COR-L47 (cell line): ENCODE measurements at regions not wholly inside any gene's neighbourhood (a gene's known extent, or its start where the extent isn't known, plus 50 kb on each side); places are given as distances from the start of the nearest gene placed in this dataset.

ENCODE experiments used
- DNase-seq: peaks from one replicate; lab custom pipeline; 2025; lab: John Stamatoyannopoulos, UW

DNA sequence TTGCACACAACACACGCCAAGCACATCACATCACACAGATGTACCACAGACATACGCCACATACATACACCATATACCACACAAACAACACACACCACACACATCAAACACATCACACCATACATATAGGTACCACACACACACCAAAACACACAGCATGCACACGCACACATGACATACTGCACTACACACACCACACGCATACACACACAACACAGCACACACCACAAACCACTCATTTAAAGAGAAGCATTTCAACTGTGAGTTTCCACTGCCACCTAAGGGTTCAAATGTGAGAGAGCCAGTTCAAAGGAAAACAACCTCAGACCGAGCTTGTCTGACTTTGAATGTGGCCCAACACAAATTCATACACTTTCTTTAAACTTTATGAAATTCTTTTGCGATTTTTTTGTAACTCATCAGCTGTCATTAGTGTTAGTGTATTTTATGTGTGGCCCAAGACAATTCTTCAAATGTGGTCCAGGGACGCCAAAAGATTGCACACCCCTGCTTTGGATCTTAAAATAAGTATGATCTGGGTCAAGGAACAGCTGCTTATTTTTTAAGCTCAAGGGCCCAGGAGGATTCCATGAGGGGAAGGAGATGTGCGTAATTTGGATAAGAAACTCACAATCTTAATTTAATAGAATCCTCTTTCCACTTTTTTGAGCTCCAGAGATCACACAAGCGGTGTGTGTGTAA, 494.6 kb downstream of the GADD45G start:
- peak; percentile 69 for DNase-seq

DNA sequence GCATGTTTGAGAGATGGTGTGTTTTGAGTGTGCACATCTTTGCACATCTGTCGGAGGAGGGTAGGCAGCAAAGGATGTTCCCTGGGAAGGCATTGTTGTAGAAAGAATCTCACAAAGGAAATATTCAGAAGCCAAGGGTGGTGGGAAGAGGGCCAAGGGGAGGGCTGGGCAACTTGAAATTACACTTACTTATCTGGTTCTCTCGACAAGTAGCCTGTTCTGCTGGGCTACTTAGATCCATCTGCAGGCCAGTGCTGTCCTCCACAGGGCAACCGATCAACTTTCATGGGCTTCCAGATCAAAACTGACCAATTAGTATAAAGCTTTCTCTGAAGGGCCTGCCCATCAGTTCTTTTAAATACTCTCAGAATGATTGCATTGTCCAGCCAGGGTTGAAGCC, 495.2 kb downstream of the GADD45G start:
- DNase-seq: peak; percentile 17

- peak; percentile 90 for DNase-seq
Observed at GRCh38 chr9:90102292-90102901, 497.6 kb downstream of the GADD45G start.

DNA sequence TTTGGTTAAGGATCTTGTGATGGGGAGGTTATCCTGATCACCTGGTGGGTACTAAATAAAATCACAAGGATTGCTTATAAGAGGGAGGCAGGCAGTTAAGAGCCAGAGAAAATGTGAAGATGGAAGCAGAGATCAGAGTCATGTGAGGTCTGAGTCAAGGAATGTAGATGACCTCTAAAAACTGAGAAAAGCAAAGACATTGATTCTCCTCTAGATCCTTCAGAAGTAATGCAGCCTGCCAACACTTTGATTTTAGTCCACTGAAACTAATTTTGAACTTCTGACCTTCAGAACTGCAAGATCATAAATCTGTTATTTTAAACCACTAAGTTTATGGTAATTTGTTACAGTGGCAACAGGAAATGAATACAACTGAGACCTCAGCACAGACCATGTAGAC, 499.0 kb downstream of the GADD45G start:
- DNase-seq: no peak

DNA sequence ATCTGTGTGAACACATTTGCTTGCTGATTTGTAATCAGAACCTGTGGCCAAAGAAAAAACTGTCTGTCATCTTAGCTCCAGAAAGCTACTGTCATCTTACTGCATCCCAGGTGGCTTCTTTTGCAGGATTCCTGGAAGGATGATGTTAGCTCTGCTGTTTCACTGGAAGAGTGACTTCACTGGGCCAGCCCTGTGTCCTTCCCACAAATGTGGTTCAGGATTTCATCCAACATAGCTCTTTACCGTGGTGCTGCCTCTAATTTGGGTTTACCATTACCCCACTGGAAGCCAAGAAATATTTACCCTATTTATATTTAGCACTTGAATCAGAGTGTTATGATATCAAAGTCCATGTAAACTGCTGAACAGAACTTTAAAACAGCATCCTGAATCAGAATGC, 501.0 kb downstream of the GADD45G start:
- DNase-seq: no peak

DNA sequence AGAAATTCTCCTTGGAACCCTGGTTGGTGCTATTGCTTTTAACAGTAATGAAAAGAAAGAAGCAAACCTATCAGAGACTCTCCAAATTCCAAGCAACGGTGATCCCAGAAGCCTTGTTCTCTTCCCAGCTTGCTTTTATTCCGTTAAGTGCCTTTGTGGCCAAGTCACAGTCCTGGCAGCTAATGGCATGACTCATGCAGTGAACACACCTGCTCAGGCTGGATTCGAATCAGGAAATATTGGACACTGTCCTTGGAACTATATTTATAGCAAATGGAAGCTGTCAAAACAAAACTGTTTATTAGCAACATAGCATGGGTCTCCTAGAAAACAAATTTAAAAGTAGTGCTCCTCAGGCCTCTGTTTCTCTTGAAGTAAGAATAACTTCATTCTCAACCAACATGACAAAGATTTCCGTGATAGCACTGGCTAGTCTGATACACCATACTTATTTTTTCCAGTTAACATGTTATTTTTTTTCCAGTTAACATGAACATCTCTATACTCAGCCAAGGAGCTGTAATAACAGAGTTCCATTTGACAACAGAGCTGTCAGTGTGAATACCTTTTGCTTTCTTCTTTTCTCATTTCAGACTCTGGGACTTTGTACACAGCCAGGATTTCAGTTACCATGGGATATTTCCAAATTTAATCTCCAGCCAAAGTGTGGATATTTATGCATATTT, 502.4 kb downstream of the GADD45G start:
- peak; percentile 73 for DNase-seq

- DNase-seq: peak; percentile 34
Observed at GRCh38 chr9:90107726-90108655, 503.2 kb downstream of the GADD45G start.

GRCh38 chr9:90112788-90113187, 508.0 kb downstream of the GADD45G start:
- DNase-seq: no peak

DNA sequence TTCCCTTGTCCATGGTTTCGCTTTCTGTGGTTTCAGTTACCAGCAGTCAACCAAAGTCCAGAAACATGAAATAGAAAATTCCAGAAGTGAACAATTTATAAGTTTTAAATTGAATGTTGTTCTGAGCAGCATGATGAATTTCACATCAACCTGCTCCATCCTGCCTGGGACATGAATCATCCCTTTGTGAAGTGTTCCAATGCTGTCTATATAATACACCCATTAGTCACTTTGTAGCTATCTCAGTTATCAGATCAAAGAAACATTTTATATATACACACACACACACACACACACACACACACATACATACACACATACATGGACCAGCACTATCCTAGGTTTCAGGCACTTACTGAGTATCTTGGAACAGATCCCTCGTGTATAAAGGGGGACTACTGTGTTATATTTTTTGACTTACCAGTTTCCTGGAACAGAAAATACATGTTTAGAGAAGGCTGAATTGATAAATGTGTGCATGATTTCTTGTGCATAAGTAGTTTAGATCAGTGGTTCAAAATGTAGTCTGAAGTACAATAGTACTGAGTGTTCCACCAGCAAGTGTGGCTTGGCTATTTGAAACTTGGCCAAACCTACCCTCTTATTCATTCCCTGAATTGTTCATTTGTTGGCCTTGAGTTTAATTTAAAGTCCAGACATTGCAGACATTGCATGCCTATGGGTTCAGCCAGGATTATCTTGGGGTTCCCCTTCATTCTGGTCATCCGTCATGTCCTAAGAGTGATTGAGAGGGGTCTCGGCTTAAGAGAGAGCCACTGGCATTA, 510.0 kb downstream of the GADD45G start:
- no peak for DNase-seq

- no peak for DNase-seq
Observed at GRCh38 chr9:90121762-90122161, 517.0 kb downstream of the GADD45G start.

- peak; percentile 88 for DNase-seq
Observed at GRCh38 chr9:90124961-90125360, 517.7 kb downstream of the DIRAS2 start.

DNA sequence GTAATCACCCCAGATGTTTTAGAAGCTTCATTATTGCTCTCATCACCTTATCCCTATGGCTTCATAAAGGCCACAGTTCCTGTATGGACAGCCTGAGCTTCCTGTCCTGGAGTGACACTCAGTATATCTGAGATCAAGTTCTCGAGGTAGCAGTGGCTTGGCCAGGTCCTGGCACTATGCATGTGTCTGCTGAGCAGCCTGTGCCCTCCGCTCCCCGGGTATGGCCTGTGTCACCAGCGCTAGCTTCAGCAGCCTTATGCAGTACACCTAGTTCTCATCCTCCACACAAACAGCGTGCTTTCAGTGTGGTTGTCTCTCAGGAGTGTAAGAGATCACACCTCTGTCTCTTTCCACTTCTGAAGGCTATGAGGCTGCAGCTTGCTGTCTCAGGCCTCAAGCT, 514.7 kb downstream of the DIRAS2 start:
- DNase-seq: no peak

- DNase-seq: no peak
Observed at GRCh38 chr9:90128587-90129190, 513.9 kb downstream of the DIRAS2 start.

DNA sequence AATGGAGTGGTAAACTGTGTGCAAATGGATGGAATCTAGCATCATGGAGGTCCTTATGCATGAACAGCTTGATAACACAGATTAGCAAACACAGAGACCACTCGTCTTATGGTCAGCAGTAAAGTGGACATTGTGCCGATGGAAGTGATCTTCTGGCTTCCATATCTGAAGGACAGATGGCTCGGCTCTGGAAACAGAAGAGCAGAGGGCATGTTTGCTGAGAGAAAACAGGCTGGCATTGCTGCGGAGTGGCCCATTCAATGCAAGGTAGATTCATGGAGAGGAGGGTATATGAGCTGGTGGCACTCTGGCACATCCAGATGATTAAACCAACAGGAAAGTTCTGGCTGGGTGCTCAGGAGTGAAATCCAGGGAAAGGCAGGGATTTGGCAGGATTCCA, 513.2 kb downstream of the DIRAS2 start:
- DNase-seq: no peak

GRCh38 chr9:90131568-90131967, 511.1 kb downstream of the DIRAS2 start:
- DNase-seq: no peak

DNA sequence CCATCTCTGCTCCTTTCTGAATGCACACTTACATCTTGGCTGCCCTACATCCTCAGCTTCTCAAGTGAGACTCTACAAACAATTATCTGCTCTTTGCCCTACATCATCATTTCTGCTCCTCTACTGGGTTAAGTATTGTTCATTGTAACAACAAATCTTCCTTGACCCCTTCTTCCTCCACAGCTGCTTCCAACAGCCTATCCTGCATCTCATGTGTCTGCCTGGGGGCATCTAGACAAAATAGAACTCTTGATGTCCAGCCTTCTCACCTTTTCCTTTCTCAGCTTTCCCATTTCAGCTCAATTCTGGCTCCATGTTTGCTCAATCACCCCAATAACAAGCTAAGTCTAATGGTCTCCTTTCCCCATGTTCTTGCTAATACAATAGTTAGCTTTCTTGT, 509.8 kb downstream of the DIRAS2 start:
- DNase-seq: no peak

DNA sequence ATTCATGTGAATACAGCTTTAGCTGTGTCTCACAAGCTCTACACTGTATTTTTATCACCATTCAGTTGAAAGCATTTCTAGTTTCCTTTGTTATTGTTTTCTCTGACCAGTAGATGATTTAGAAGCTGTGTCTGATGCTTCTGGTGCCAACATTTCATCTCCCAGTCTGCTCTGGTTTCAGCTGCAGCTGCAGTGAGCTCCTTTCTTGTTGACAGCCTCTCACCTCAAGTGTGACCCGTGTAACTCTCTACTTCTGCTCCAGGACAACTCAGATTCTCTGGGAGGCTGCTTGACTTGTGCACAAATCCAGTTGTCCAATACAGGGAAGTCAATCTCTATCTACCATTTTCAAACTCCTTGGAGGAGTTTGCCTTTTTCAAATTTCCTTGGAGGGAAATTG, 504.8 kb downstream of the DIRAS2 start:
- no peak for DNase-seq

GRCh38 chr9:90140131-90140818, 502.3 kb downstream of the DIRAS2 start:
- no peak for DNase-seq

- peak; percentile 60 for DNase-seq
Observed at GRCh38 chr9:90141723-90142122, 500.9 kb downstream of the DIRAS2 start.

DNA sequence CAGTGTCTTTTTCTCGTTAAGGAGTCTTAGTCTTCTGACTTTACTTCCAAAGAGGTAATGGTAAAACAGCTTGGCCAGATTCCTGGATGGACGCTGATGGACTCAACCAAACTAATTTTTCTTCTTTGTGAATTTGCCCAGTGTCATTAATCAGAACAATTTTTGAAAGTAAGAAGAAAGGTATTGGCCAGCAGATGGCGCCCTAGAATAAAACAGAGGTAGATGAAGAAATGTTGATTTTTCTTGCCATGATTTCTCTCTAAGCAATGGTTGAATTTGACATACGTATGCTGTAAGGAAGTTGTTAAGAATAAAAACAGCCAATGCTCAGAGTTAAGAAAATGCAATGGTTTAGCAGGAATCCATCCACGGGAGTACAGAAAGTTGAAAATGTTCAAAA, 500.0 kb downstream of the DIRAS2 start:
- DNase-seq: peak; percentile 79
